ENCODE measurements at regions not wholly inside any gene's neighbourhood (a gene's known extent, or its start where the extent isn't known, plus 50 kb on each side); places are given as distances from the start of the nearest gene placed in this dataset.

GRCh38 chr13:107999751-108000150, 215.6 kb downstream of the LIG4 start:
- Histone ChIP-seq H4K20me1 (ENCODE audit: insufficient read depth) (no peaks in the 10 kb centered on the region), H3K4me3 (ENCODE audit: low read length) (no peak overlapping the region), H3K27me3 (ENCODE audit: insufficient read depth, low read depth, low read length) (no peaks in the 10 kb centered on the region), H2AFZ (ENCODE audit: low read depth, low read length) (no peak overlapping the region), H3K9me3 (ENCODE audit: low read length) (no peaks in the 10 kb centered on the region), H3F3A (ENCODE audit: insufficient read depth, low read length, poor library complexity, severe bottlenecking) (no peaks in the 10 kb centered on the region), H3K36me3 (ENCODE audit: insufficient read depth, low read length) (no peaks in the 10 kb centered on the region), H3K27ac (ENCODE audit: low read length) (no peak overlapping the region), H3K79me2 (replicated peaks; ENCODE audit: insufficient read depth, low read length) (no peaks in the 10 kb centered on the region), H3K9ac (ENCODE audit: low read length) (no peak overlapping the region), H3K9me2 (ENCODE audit: insufficient read depth, low read length) (no peaks in the 10 kb centered on the region), H3K4me2 (ENCODE audit: low read length) (no peak overlapping the region)
- no peak for TF ChIP-seq CTCF (IDR thresholded peaks at IDR 0.05; ENCODE audit: poor library complexity, severe bottlenecking)
- no peak for TF ChIP-seq RAD21 (conservative IDR thresholded peaks at IDR 0.05)
- TF ChIP-seq TAF1 (IDR thresholded peaks at IDR 0.05; ENCODE audit: low read depth), result no peak
- TF ChIP-seq POLR2AphosphoS5 (IDR thresholded peaks at IDR 0.05), result no peak
- no peak for TF ChIP-seq MXI1 (conservative IDR thresholded peaks at IDR 0.05; ENCODE audit: poor library complexity, severe bottlenecking)
- no peak for TF ChIP-seq REST (IDR thresholded peaks at IDR 0.05; ENCODE audit: borderline replicate concordance)
- no peak for TF ChIP-seq SMC3 (conservative IDR thresholded peaks at IDR 0.05; ENCODE audit: poor library complexity)
- TF ChIP-seq EP300 (conservative IDR thresholded peaks at IDR 0.05; ENCODE audit: poor library complexity, severe bottlenecking), result no peak
- TF ChIP-seq EZH2 (IDR thresholded peaks at IDR 0.05; ENCODE audit: borderline replicate concordance, insufficient read depth, low read length, poor library complexity, severe bottlenecking), result no peak

GRCh38 chr13:107994137-107994536, 221.2 kb downstream of the LIG4 start:
- no peaks in the 10 kb centered on the region for H3F3A ChIP-seq (ENCODE audit: insufficient read depth, low read length, poor library complexity, severe bottlenecking)
- no peaks in the 10 kb centered on the region for H4K20me1 ChIP-seq (ENCODE audit: insufficient read depth)
- no peaks in the 10 kb centered on the region for H3K27me3 ChIP-seq (ENCODE audit: insufficient read depth, low read depth, low read length)
- H3K4me2 ChIP-seq (ENCODE audit: low read length), result no peak overlapping the region
- no peaks in the 10 kb centered on the region for H3K9me2 ChIP-seq (ENCODE audit: insufficient read depth, low read length)
- no peak overlapping the region for H3K4me3 ChIP-seq (ENCODE audit: low read length)
- H3K9ac ChIP-seq (ENCODE audit: low read length), result no peak overlapping the region
- H3K27ac ChIP-seq (ENCODE audit: low read length), result no peak overlapping the region
- TF ChIP-seq SMC3 (conservative IDR thresholded peaks at IDR 0.05; ENCODE audit: poor library complexity) (no peak), EZH2 (IDR thresholded peaks at IDR 0.05; ENCODE audit: borderline replicate concordance, insufficient read depth, low read length, poor library complexity, severe bottlenecking) (no peak), EP300 (conservative IDR thresholded peaks at IDR 0.05; ENCODE audit: poor library complexity, severe bottlenecking) (no peak), REST (IDR thresholded peaks at IDR 0.05; ENCODE audit: borderline replicate concordance) (no peak), RAD21 (conservative IDR thresholded peaks at IDR 0.05) (no peak), POLR2AphosphoS5 (IDR thresholded peaks at IDR 0.05) (no peak)
- no peak overlapping the region for H2AFZ ChIP-seq (ENCODE audit: low read depth, low read length)
- no peaks in the 10 kb centered on the region for H3K79me2 ChIP-seq (replicated peaks; ENCODE audit: insufficient read depth, low read length)
- H3K36me3 ChIP-seq (ENCODE audit: insufficient read depth, low read length), result no peaks in the 10 kb centered on the region
- no peaks in the 10 kb centered on the region for H3K9me3 ChIP-seq (ENCODE audit: low read length)

All from neural cell (in vitro differentiated cells).